ENCODE measurements at regions not wholly inside any gene's neighbourhood (a gene's known extent, or its start where the extent isn't known, plus 50 kb on each side); places are given as distances from the start of the nearest gene placed in this dataset.

- H3K27ac Mint-ChIP-seq: no peak overlapping the region
Observed at GRCh38 chr15:91568036-91568435, 285.5 kb upstream of the SLCO3A1 start.

More at GRCh38 chr15:91568036-91568435, 285.5 kb upstream of the SLCO3A1 start:
- no peaks in the 10 kb centered on the region for H3K27me3 ChIP-seq (ENCODE audit: insufficient read depth)
- Mint-ChIP-seq H3K36me3 (ENCODE audit: low read depth) (no peaks in the 10 kb centered on the region), H3K4me3 (no peak overlapping the region), H3K9me3 (no peaks in the 10 kb centered on the region; the same call in 2 of the 3 replicates), H3K27me3 (ENCODE audit: insufficient read depth, low read depth, poor library complexity) (no peaks in the 10 kb centered on the region), H3K4me1 (no peaks in the 10 kb centered on the region)
- ATAC-seq: no peak
- H4K20me1 ChIP-seq (replicated peaks; ENCODE audit: insufficient read depth): no peaks in the 10 kb centered on the region; the same call in 1 of the 2 replicates
- H3K79me2 ChIP-seq (replicated peaks; ENCODE audit: insufficient read depth): no peaks in the 10 kb centered on the region
- H3K9me2 ChIP-seq (ENCODE audit: insufficient read depth): peaks cover 5% of the 10 kb centered on the region; the same call in 1 of the 2 replicates
- no peak overlapping the region for H3K4me2 ChIP-seq
- H3K4me1 ChIP-seq (ENCODE audit: insufficient read depth): no peaks in the 10 kb centered on the region
- no peak overlapping the region for H3K27ac ChIP-seq (ENCODE audit: low read depth)
- no peak overlapping the region for H3K4me3 ChIP-seq
- DNase-seq (ENCODE audit: low spot score): no peak
- H3K36me3 ChIP-seq (ENCODE audit: insufficient read depth): no peaks in the 10 kb centered on the region
- no peaks in the 10 kb centered on the region for H3F3A ChIP-seq (replicated peaks; ENCODE audit: low read depth)
- H2AFZ ChIP-seq: no peak overlapping the region
- TF ChIP-seq ETS1 (IDR thresholded peaks at IDR 0.05): no peak
- no peak for TF ChIP-seq POLR2AphosphoS5 (IDR thresholded peaks at IDR 0.05; ENCODE audit: low read depth)
- TF ChIP-seq ZNF114 (CRISPR knock-in tag; IDR thresholded peaks at IDR 0.05): no peak
- TF ChIP-seq EZH2 (IDR thresholded peaks at IDR 0.05; ENCODE audit: low read depth, unreplicated experiment): no peak
- TF ChIP-seq NANOG (IDR thresholded peaks at IDR 0.05; ENCODE audit: borderline replicate concordance): no peak
- TF ChIP-seq CREB1 (CRISPR knock-in tag; IDR thresholded peaks at IDR 0.05; ENCODE audit: low read depth): no peak
- TF ChIP-seq, protein P1, sequence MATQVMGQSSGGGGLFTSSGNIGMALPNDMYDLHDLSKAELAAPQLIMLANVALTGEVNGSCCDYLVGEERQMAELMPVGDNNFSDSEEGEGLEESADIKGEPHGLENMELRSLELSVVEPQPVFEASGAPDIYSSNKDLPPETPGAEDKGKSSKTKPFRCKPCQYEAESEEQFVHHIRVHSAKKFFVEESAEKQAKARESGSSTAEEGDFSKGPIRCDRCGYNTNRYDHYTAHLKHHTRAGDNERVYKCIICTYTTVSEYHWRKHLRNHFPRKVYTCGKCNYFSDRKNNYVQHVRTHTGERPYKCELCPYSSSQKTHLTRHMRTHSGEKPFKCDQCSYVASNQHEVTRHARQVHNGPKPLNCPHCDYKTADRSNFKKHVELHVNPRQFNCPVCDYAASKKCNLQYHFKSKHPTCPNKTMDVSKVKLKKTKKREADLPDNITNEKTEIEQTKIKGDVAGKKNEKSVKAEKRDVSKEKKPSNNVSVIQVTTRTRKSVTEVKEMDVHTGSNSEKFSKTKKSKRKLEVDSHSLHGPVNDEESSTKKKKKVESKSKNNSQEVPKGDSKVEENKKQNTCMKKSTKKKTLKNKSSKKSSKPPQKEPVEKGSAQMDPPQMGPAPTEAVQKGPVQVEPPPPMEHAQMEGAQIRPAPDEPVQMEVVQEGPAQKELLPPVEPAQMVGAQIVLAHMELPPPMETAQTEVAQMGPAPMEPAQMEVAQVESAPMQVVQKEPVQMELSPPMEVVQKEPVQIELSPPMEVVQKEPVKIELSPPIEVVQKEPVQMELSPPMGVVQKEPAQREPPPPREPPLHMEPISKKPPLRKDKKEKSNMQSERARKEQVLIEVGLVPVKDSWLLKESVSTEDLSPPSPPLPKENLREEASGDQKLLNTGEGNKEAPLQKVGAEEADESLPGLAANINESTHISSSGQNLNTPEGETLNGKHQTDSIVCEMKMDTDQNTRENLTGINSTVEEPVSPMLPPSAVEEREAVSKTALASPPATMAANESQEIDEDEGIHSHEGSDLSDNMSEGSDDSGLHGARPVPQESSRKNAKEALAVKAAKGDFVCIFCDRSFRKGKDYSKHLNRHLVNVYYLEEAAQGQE (IDR thresholded peaks at IDR 0.05; ENCODE audit: unreplicated experiment): no peak
- no peak for TF ChIP-seq JUNB (IDR thresholded peaks at IDR 0.05; ENCODE audit: unreplicated experiment)
- TF ChIP-seq ZNF462 (CRISPR knock-in tag; IDR thresholded peaks at IDR 0.05): no peak
- TF ChIP-seq STAT1 (IDR thresholded peaks at IDR 0.05; ENCODE audit: unreplicated experiment): no peak
- TF ChIP-seq ZNF331 (CRISPR knock-in tag; IDR thresholded peaks at IDR 0.05; ENCODE audit: low read depth): no peak
- TF ChIP-seq CTCF (conservative IDR thresholded peaks at IDR 0.05; ENCODE audit: low read depth in 2 of 2): no peak
- TF ChIP-seq EZH2phosphoT487 (IDR thresholded peaks at IDR 0.05; ENCODE audit: unreplicated experiment): no peak
